Neutrophil (primary cell): ENCODE measurements at regions not wholly inside any gene's neighbourhood (a gene's known extent, or its start where the extent isn't known, plus 50 kb on each side); places are given as distances from the start of the nearest gene placed in this dataset.

ENCODE experiments used
- H3K27ac ChIP-seq: fragments of 200-600 bp; sonication (generic); 2 replicates; pipeline ENCODE4 v1.5.1; 2016; ENCODE audit warnings: mild to moderate bottlenecking, moderate library complexity
- H3K27me3 ChIP-seq: fragments of 200-600 bp; sonication (generic); 2 replicates; pipeline ENCODE4 v1.6.0; 2016; ENCODE audit warnings: mild to moderate bottlenecking
- H3K36me3 ChIP-seq: fragments of 200-600 bp; sonication (generic); 2 replicates; pipeline ENCODE4 v1.5.1; 2017
- H3K4me1 ChIP-seq, 2 experiments: fragments of 200-600 bp in 1 of 2; sonication (generic) in 1 of 2; 1 replicate in 1 of 2; 2 replicates in 1 of 2; pipeline versions ENCODE4 v1.5.1 to v1.6.1; 2013 to 2016; ENCODE audit warnings: low read depth in 1 of 2, low read length in 1 of 2, mild to moderate bottlenecking in 1 of 2, moderate library complexity in 1 of 2; ENCODE audit not compliant: control insufficient read depth in 1 of 2, insufficient read depth in 1 of 2
- H3K4me3 ChIP-seq, 2 experiments: fragments of 200-600 bp in 1 of 2; sonication (generic) in 1 of 2; 1 replicate in 1 of 2; 2 replicates in 1 of 2; pipeline ENCODE4 v1.5.1; 2013 to 2016; ENCODE audit warnings: low read depth in 1 of 2, low read length in 1 of 2, mild to moderate bottlenecking in 1 of 2, moderate library complexity in 1 of 2
- H3K9me3 ChIP-seq: fragments of 200-600 bp; sonication (generic); 2 replicates; pipeline ENCODE4 v1.5.1; 2016
- TF ChIP-seq, protein P1 (sequence below): fragments of 200-600 bp; sonication (generic); IDR thresholded peaks from 2 replicates; pipeline ENCODE4 v1.5.1; 2016; ENCODE audit warnings: antibody characterized with exemption

DNA sequence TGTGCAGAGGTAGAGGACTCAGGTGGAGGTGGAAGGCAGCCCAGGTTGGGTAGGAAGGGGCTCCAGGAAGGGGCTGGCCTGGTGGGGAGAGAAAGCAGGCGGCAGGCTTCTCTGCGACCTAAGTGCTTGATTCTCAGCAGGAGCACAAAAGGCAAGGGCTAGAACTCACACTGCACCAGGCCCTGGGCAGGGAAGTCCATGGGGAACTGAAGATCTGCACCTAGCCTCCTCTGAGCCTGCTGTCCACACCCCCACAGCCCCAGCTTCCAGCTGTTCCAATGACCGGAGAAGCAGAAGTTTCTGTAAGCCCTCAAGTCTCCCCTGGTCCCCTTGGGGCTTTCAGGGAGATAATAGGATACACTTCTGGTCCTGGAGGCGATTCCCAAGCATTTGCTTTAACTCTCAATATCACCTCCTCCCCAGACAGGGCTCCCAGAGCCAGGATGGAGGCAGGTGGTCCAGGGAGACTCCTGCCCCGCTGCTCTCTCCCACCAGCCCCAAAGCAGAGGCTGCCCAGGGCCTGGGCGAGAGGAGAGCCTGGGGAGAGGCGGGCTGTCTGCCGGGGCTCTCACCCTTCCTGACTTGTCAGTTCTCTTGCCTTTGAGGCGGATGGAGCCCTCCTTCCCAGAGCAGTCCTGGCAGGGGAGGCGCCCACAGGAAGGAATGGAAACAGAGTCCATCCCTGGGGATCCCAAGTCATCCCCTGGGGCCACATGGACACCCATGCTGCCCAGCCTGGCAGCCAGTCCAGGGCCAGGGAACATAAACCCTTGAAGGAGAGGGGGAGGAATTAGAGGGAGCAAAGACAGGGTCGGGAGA, 126.0 kb downstream of the RBFOX3 start:
- Histone ChIP-seq H3K4me1 (no peaks in the 10 kb centered on the region), H3K9me3 (no peaks in the 10 kb centered on the region), H3K27ac (no peak overlapping the region), H3K27me3 (peaks cover 79% of the 10 kb centered on the region), H3K36me3 (no peaks in the 10 kb centered on the region), H3K4me3 (no peak overlapping the region)
- TF ChIP-seq, protein P1, sequence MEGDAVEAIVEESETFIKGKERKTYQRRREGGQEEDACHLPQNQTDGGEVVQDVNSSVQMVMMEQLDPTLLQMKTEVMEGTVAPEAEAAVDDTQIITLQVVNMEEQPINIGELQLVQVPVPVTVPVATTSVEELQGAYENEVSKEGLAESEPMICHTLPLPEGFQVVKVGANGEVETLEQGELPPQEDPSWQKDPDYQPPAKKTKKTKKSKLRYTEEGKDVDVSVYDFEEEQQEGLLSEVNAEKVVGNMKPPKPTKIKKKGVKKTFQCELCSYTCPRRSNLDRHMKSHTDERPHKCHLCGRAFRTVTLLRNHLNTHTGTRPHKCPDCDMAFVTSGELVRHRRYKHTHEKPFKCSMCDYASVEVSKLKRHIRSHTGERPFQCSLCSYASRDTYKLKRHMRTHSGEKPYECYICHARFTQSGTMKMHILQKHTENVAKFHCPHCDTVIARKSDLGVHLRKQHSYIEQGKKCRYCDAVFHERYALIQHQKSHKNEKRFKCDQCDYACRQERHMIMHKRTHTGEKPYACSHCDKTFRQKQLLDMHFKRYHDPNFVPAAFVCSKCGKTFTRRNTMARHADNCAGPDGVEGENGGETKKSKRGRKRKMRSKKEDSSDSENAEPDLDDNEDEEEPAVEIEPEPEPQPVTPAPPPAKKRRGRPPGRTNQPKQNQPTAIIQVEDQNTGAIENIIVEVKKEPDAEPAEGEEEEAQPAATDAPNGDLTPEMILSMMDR = no peak

- no peaks in the 10 kb centered on the region for H3K36me3 ChIP-seq
- no peaks in the 10 kb centered on the region for H3K4me1 ChIP-seq
- TF ChIP-seq, protein P1 = no peak
- H3K9me3 ChIP-seq = no peaks in the 10 kb centered on the region
- H3K27me3 ChIP-seq = peaks cover 74% of the 10 kb centered on the region
- H3K27ac ChIP-seq = no peak overlapping the region
- no peak overlapping the region for H3K4me3 ChIP-seq
Observed at GRCh38 chr17:79483842-79484241, 127.0 kb downstream of the RBFOX3 start.

GRCh38 chr17:79482727-79483521, 127.9 kb downstream of the RBFOX3 start:
- TF ChIP-seq, protein P1 = no peak
- Histone ChIP-seq H3K27ac (no peak overlapping the region), H3K36me3 (no peaks in the 10 kb centered on the region), H3K27me3 (peaks cover 79% of the 10 kb centered on the region), H3K4me3 (no peak overlapping the region), H3K9me3 (no peaks in the 10 kb centered on the region), H3K4me1 (no peaks in the 10 kb centered on the region)

DNA sequence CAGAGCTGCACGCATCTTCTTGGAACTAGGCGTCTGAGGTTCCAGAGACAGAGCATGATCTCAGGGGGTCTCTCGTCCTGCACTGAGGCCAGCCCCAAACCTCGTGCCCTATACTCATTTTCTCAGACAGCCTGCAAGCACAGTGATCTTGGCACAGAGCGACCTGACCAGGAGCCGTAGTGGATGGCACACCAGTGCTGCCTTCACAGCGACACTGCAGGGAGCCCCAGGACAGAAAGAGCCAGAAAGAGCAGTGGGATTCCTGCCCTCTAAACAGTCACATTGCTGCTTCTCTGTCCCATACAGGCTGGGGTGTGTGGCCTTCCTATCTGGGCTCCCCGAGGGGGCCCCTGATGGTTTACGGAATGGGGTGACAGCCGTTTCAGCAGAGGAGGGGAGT, 131.0 kb downstream of the RBFOX3 start:
- Histone ChIP-seq H3K4me1 (no peaks in the 10 kb centered on the region), H3K9me3 (no peaks in the 10 kb centered on the region), H3K4me3 (no peak overlapping the region), H3K36me3 (no peaks in the 10 kb centered on the region), H3K27me3 (peaks cover 69% of the 10 kb centered on the region), H3K27ac (no peak overlapping the region)
- TF ChIP-seq, protein P1 = no peak

- Histone ChIP-seq H3K36me3 (no peaks in the 10 kb centered on the region), H3K27me3 (peaks cover 58% of the 10 kb centered on the region), H3K27ac (no peak overlapping the region), H3K4me3 (no peak overlapping the region), H3K9me3 (no peaks in the 10 kb centered on the region), H3K4me1 (no peaks in the 10 kb centered on the region)
- TF ChIP-seq, protein P1 = no peak
Observed at GRCh38 chr17:79478841-79479240, 132.0 kb downstream of the RBFOX3 start.
